ENCODE measurements at regions not wholly inside any gene's neighbourhood (a gene's known extent, or its start where the extent isn't known, plus 50 kb on each side); places are given as distances from the start of the nearest gene placed in this dataset.

DNA sequence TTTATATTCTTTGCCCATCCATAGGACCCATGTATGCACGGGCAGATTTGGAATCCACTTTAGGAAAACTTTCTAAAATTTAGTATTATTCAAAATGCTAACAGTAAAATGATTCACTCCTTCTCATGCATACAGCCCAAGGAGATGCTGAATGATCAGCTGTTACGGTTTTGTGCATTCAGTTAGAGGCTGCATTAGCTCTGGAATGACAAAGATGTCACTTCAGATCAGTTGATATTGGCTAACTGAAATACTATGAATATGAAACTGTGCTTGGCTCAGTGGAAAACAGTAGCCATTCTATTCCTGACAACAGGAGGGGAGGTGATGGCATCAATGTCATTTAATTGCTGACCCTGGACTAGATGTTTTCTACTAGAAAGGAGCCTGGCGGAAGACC is 560.7 kb downstream of the ZNF608 start:
- Histone ChIP-seq H3K27ac (ENCODE audit: low read depth, low read length) (no peak overlapping the region), H3K4me2 (ENCODE audit: insufficient read depth, low read length) (no peak overlapping the region), H3K9me3 (ENCODE audit: low read depth, low read length) (no peaks in the 10 kb centered on the region), H3K36me3 (ENCODE audit: insufficient read depth, low read length) (no peaks in the 10 kb centered on the region), H3K4me1 (ENCODE audit: insufficient read depth, low read length) (no peaks in the 10 kb centered on the region), H3K79me2 (ENCODE audit: insufficient read depth, low read length) (no peaks in the 10 kb centered on the region), H3K4me3 (ENCODE audit: insufficient read depth, low read length) (no peak overlapping the region), H4K20me1 (ENCODE audit: insufficient read depth, low read length) (no peaks in the 10 kb centered on the region), H3K27me3 (ENCODE audit: insufficient read depth, low read length) (no peaks in the 10 kb centered on the region), H2AFZ (ENCODE audit: low read length) (no peak overlapping the region)
- no peak for TF ChIP-seq CTCF (IDR thresholded peaks at IDR 0.05; ENCODE audit: extremely low read depth, low read depth, low read length)
- DNase-seq (ENCODE audit: insufficient read length, low spot score, missing footprints), result no peak

DNA sequence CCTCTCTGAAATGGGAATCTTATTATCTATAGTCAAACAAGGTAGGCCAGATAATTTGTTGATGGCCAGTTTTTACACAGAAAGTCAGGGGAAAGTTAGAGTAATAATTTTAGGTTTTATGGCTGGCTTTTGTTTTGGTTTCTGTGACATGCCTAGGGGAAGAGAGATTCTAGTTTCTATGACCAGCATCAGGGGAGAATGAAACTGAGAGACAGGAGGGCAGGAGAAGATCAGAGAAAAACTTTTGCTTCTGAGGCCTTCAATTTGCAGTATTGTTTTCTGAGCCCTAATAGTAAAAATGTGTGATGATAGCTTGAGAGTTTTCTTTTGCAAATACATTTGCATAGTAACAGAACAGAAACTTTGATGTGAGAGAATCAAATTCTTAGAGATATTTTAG is 564.3 kb downstream of the ZNF608 start:
- no peak overlapping the region for H2AFZ ChIP-seq (ENCODE audit: low read length)
- H4K20me1 ChIP-seq (ENCODE audit: insufficient read depth, low read length), result no peaks in the 10 kb centered on the region
- H3K27me3 ChIP-seq (ENCODE audit: insufficient read depth, low read length), result no peaks in the 10 kb centered on the region
- H3K36me3 ChIP-seq (ENCODE audit: insufficient read depth, low read length), result no peaks in the 10 kb centered on the region
- TF ChIP-seq CTCF (IDR thresholded peaks at IDR 0.05; ENCODE audit: extremely low read depth, low read depth, low read length), result no peak
- no peak overlapping the region for H3K4me2 ChIP-seq (ENCODE audit: insufficient read depth, low read length)
- H3K4me1 ChIP-seq (ENCODE audit: insufficient read depth, low read length), result no peaks in the 10 kb centered on the region
- no peaks in the 10 kb centered on the region for H3K79me2 ChIP-seq (ENCODE audit: insufficient read depth, low read length)
- H3K4me3 ChIP-seq (ENCODE audit: insufficient read depth, low read length), result no peak overlapping the region
- no peak overlapping the region for H3K27ac ChIP-seq (ENCODE audit: low read depth, low read length)
- DNase-seq (ENCODE audit: insufficient read length, low spot score, missing footprints), result no peak
- H3K9me3 ChIP-seq (ENCODE audit: low read depth, low read length), result no peaks in the 10 kb centered on the region

DNA sequence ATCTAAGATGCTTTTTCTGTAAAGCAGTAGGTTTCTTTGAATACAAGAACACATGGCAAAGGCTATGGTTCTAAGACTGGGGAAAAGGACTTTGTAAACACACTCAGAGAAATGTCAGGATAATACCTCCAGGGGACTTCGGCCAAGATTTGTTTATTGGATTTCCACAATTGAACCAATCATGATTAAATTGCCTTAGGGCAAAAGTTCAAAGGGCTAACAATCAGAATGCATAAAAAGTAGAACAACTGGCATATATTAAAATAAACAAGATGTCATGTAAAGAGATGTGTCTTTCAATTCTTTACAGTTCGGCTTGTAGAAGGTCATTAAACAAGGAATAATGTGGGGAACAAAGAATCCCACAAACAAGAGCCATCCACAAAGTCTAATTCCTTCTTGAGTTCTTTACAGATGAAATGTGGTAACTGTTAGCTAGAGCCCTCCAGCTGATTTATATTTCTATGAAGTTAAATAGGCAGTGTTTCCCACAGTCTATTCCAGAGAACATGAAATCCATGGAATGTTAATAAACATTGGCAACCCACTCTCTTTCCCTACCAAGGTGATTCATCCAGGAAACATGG is 565.5 kb downstream of the ZNF608 start:
- Histone ChIP-seq H3K4me2 (ENCODE audit: insufficient read depth, low read length) (no peak overlapping the region), H3K27ac (ENCODE audit: low read depth, low read length) (no peak overlapping the region), H3K9me3 (ENCODE audit: low read depth, low read length) (no peaks in the 10 kb centered on the region), H3K27me3 (ENCODE audit: insufficient read depth, low read length) (no peaks in the 10 kb centered on the region), H3K79me2 (ENCODE audit: insufficient read depth, low read length) (no peaks in the 10 kb centered on the region), H3K36me3 (ENCODE audit: insufficient read depth, low read length) (no peaks in the 10 kb centered on the region), H3K4me3 (ENCODE audit: insufficient read depth, low read length) (no peak overlapping the region), H2AFZ (ENCODE audit: low read length) (no peak overlapping the region), H3K4me1 (ENCODE audit: insufficient read depth, low read length) (peaks cover 3% of the 10 kb centered on the region), H4K20me1 (ENCODE audit: insufficient read depth, low read length) (no peaks in the 10 kb centered on the region)
- no peak for DNase-seq (ENCODE audit: insufficient read length, low spot score, missing footprints)
- no peak for TF ChIP-seq CTCF (IDR thresholded peaks at IDR 0.05; ENCODE audit: extremely low read depth, low read depth, low read length)

- H3K27me3 ChIP-seq (ENCODE audit: insufficient read depth, low read length), result no peaks in the 10 kb centered on the region
- no peak overlapping the region for H3K27ac ChIP-seq (ENCODE audit: low read depth, low read length)
- no peaks in the 10 kb centered on the region for H4K20me1 ChIP-seq (ENCODE audit: insufficient read depth, low read length)
- H3K4me3 ChIP-seq (ENCODE audit: insufficient read depth, low read length), result no peak overlapping the region
- H2AFZ ChIP-seq (ENCODE audit: low read length), result no peak overlapping the region
- TF ChIP-seq CTCF (IDR thresholded peaks at IDR 0.05; ENCODE audit: extremely low read depth, low read depth, low read length), result no peak
- H3K36me3 ChIP-seq (ENCODE audit: insufficient read depth, low read length), result no peaks in the 10 kb centered on the region
- H3K4me1 ChIP-seq (ENCODE audit: insufficient read depth, low read length), result peaks cover 3% of the 10 kb centered on the region
- no peaks in the 10 kb centered on the region for H3K79me2 ChIP-seq (ENCODE audit: insufficient read depth, low read length)
- H3K9me3 ChIP-seq (ENCODE audit: low read depth, low read length), result no peaks in the 10 kb centered on the region
- H3K4me2 ChIP-seq (ENCODE audit: insufficient read depth, low read length), result no peak overlapping the region
- DNase-seq (ENCODE audit: insufficient read length, low spot score, missing footprints), result no peak
These were observed 566.1 kb downstream of the ZNF608 start for GRCh38 chr5:124180299-124180874.
